OCI-LY1 (cell line): ENCODE measurements at regions not wholly inside any gene's neighbourhood (a gene's known extent, or its start where the extent isn't known, plus 50 kb on each side); places are given as distances from the start of the nearest gene placed in this dataset.

Source experiments
- H2AFZ ChIP-seq: fragments of 200-600 bp; sonication (generic), shearing (Covaris generic); 2 replicates; pipeline ENCODE4 v1.6.0; 2014; ENCODE audit warnings: antibody characterized with exemption, mild to moderate bottlenecking, low read length
- H3F3A ChIP-seq: fragments of 200-600 bp; sonication (generic), shearing (Covaris generic); 2 replicates; pipeline ENCODE4 v1.6.0; 2014; ENCODE audit warnings: mild to moderate bottlenecking, antibody characterized with exemption, low read length, moderate library complexity; ENCODE audit not compliant: insufficient read depth
- H3K27ac ChIP-seq: fragments of 200-600 bp; sonication (generic); 2 replicates; pipeline ENCODE4 v1.5.1; 2014; ENCODE audit warnings: low read length, mixed run types, mild to moderate bottlenecking, low read depth; ENCODE audit not compliant: poor library complexity, severe bottlenecking
- H3K27me3 ChIP-seq: fragments of 200-600 bp; sonication (generic); 2 replicates; pipeline ENCODE4 v1.6.0; 2014; ENCODE audit warnings: antibody characterized with exemption, mild to moderate bottlenecking, low read length, moderate library complexity; ENCODE audit not compliant: insufficient read depth
- H3K36me3 ChIP-seq: fragments of 200-600 bp; sonication (generic); 2 replicates; pipeline ENCODE4 v1.6.1; 2014; ENCODE audit warnings: mild to moderate bottlenecking, antibody characterized with exemption, low read length, moderate library complexity, mixed read lengths; ENCODE audit not compliant: insufficient read depth
- H3K4me1 ChIP-seq: fragments of 200-600 bp; sonication (generic); 2 replicates; pipeline ENCODE4 v1.5.1; 2014; ENCODE audit warnings: mild to moderate bottlenecking, low read length, moderate library complexity; ENCODE audit not compliant: insufficient read depth, severe bottlenecking
- H3K4me2 ChIP-seq: fragments of 200-600 bp; sonication (generic), shearing (Covaris generic); 2 replicates; pipeline ENCODE4 v1.6.1; 2014; ENCODE audit warnings: low read length
- H3K4me3 ChIP-seq: fragments of 200-600 bp; sonication (generic); 2 replicates; pipeline ENCODE4 v1.5.1; 2014; ENCODE audit warnings: low read length, low read depth, mild to moderate bottlenecking, mixed read lengths; ENCODE audit not compliant: poor library complexity, severe bottlenecking
- H3K79me2 ChIP-seq: fragments of 200-600 bp; shearing (Covaris generic); 2 replicates; pipeline ENCODE4 v1.6.1; 2016; ENCODE audit warnings: mixed run types, low read length, mixed read lengths; ENCODE audit not compliant: insufficient read depth
- H3K9ac ChIP-seq: fragments of 200-600 bp; sonication (generic), shearing (Covaris generic); 2 replicates; pipeline ENCODE4 v1.6.1; 2014; ENCODE audit warnings: mild to moderate bottlenecking, low read length, mixed read lengths
- H3K9me2 ChIP-seq: fragments of 200-600 bp; sonication (generic), shearing (Covaris generic); 2 replicates; pipeline ENCODE4 v1.6.1; 2014; ENCODE audit warnings: low read depth, mild to moderate bottlenecking, low read length, mixed read lengths
- H3K9me3 ChIP-seq: fragments of 200-600 bp; shearing (Covaris generic); 2 replicates; pipeline ENCODE4 v1.6.1; 2014; ENCODE audit warnings: low read length, mixed read lengths
- H4K20me1 ChIP-seq: fragments of 200-600 bp; sonication (generic), shearing (Covaris generic); 2 replicates; pipeline ENCODE4 v1.6.0; 2016; ENCODE audit warnings: mild to moderate bottlenecking, low read length; ENCODE audit not compliant: insufficient read depth
- EZH2 ChIP-seq: fragments of 200-600 bp; sonication (generic), shearing (Covaris generic); IDR thresholded peaks from 2 replicates; pipeline ENCODE4 v1.8.0; 2017; ENCODE audit warnings: borderline replicate concordance, mixed run types, mild to moderate bottlenecking, antibody characterized with exemption, low read length, moderate library complexity, mixed read lengths
- TF ChIP-seq, protein P1 (sequence below): fragments of 200-600 bp; sonication (generic), shearing (Covaris generic); IDR thresholded peaks from 2 replicates; pipeline ENCODE4 v1.5.1; 2017; ENCODE audit warnings: mild to moderate bottlenecking, antibody characterized with exemption, low read length, moderate library complexity, mixed read lengths

DNA sequence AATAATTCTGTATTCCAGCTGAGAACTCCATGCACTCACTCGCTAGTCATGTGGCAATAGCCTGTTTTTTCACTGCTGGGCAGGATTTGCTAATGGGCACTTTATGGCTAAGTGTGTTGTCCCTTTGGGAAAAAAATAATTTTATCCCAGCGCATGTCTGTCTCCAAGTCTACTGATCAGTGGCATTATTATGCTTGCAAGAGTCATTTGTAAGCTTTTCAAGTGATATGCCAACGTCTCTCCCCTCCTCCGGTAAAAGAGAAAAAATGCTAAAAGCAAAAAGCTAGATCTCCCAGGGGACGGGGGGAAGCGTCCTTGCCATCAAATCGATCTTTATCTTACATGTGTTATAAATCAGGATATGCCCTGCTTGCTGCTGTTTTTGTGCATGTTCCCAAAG is 407.7 kb downstream of the CDH26 start:
- Histone ChIP-seq H3K4me3 (no peak overlapping the region), H3K79me2 (no peaks in the 10 kb centered on the region), H3K9me2 (no peaks in the 10 kb centered on the region), H2AFZ (no peak overlapping the region), H3K4me2 (no peak overlapping the region), H3K27me3 (peaks cover 5% of the 10 kb centered on the region; the same call in 1 of the 2 replicates), H3F3A (no peaks in the 10 kb centered on the region), H3K9ac (no peak overlapping the region), H3K36me3 (no peaks in the 10 kb centered on the region), H3K4me1 (no peaks in the 10 kb centered on the region), H3K9me3 (no peaks in the 10 kb centered on the region), H3K27ac (no peak overlapping the region), H4K20me1 (no peaks in the 10 kb centered on the region)
- TF ChIP-seq, protein P1, sequence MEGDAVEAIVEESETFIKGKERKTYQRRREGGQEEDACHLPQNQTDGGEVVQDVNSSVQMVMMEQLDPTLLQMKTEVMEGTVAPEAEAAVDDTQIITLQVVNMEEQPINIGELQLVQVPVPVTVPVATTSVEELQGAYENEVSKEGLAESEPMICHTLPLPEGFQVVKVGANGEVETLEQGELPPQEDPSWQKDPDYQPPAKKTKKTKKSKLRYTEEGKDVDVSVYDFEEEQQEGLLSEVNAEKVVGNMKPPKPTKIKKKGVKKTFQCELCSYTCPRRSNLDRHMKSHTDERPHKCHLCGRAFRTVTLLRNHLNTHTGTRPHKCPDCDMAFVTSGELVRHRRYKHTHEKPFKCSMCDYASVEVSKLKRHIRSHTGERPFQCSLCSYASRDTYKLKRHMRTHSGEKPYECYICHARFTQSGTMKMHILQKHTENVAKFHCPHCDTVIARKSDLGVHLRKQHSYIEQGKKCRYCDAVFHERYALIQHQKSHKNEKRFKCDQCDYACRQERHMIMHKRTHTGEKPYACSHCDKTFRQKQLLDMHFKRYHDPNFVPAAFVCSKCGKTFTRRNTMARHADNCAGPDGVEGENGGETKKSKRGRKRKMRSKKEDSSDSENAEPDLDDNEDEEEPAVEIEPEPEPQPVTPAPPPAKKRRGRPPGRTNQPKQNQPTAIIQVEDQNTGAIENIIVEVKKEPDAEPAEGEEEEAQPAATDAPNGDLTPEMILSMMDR, result no peak

DNA sequence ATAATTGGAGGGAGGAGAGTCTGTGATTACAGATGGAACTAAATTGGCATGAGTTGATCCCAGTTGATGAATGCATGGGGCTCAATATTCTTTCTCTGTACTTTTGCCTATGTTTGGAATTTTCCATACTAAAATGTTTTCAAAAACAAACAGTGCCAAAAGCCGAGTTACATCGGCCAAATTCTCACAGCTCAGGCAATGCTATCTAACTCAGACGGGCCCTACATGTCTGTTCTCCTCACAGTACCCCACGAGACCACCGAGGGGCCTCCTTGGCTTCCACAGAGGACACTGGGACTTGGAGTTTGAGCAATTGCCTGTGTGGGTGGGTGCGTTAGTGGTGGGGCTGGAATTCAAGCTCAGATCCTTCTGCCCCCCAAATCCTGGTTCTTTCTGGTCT is 413.2 kb downstream of the CDH26 start:
- TF ChIP-seq, protein P1, result no peak
- no peak for TF ChIP-seq EZH2
- H3K27me3 ChIP-seq, result no peaks in the 10 kb centered on the region
- no peaks in the 10 kb centered on the region for H3K4me1 ChIP-seq
- H3K9me3 ChIP-seq, result no peaks in the 10 kb centered on the region
- H3K4me3 ChIP-seq, result no peak overlapping the region
- H3K36me3 ChIP-seq, result no peaks in the 10 kb centered on the region
- H3F3A ChIP-seq, result no peaks in the 10 kb centered on the region
- no peak overlapping the region for H3K9ac ChIP-seq
- no peaks in the 10 kb centered on the region for H3K9me2 ChIP-seq
- no peak overlapping the region for H3K4me2 ChIP-seq
- no peak overlapping the region for H3K27ac ChIP-seq
- no peaks in the 10 kb centered on the region for H3K79me2 ChIP-seq
- no peak overlapping the region for H2AFZ ChIP-seq
- H4K20me1 ChIP-seq, result no peaks in the 10 kb centered on the region

DNA sequence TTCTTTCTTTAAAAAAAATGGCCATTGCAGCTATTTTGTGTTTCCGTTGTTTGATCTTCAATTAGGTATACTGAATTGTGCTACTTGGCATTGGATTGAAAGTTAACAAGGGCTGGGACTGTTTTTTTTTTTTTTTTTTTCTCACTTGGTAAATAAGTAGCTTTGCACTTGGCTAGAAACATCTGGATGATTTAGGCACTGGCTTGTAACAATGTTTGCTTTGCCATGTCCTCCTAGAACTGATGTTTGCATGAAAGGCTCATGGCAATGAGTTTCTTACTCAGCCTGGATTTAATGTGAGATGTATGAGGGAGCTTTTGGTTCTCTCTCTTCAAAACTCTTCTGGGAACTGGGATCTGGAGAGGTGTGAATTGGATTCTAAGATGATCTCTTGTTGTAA is 414.1 kb downstream of the CDH26 start:
- Histone ChIP-seq H3K9me2 (no peaks in the 10 kb centered on the region), H3K4me1 (no peaks in the 10 kb centered on the region), H3F3A (no peaks in the 10 kb centered on the region), H3K27ac (no peak overlapping the region), H2AFZ (no peak overlapping the region), H3K27me3 (no peaks in the 10 kb centered on the region), H3K4me3 (no peak overlapping the region), H3K4me2 (no peak overlapping the region), H4K20me1 (no peaks in the 10 kb centered on the region), H3K9me3 (no peaks in the 10 kb centered on the region), H3K36me3 (no peaks in the 10 kb centered on the region), H3K79me2 (no peaks in the 10 kb centered on the region), H3K9ac (no peak overlapping the region)
- TF ChIP-seq EZH2, result no peak
- TF ChIP-seq, protein P1, result no peak
